GM06990 (cell line): ENCODE measurements at regions not wholly inside any gene's neighbourhood (a gene's known extent, or its start where the extent isn't known, plus 50 kb on each side); places are given as distances from the start of the nearest gene placed in this dataset.
A peak's percentile ranks its signal among the peaks of the same experiment; 100 is the strongest.

ENCODE experiments used
- DNase-seq: peaks from one replicate; pipeline ENCODE4 v3.0.0-alpha.2; 2011; ENCODE audit not compliant: insufficient read length; ENCODE audit errors: extremely low read depth
- H3K27me3 ChIP-seq: replicated peaks from 2 replicates; pipeline ENCODE4 v1.6.0; 2011; ENCODE audit warnings: low read length; ENCODE audit not compliant: control insufficient read depth, insufficient read depth
- H3K36me3 ChIP-seq: 2 replicates; pipeline ENCODE4 v1.5.1; 2011; ENCODE audit warnings: low read length; ENCODE audit not compliant: control insufficient read depth, insufficient read depth
- H3K4me3 ChIP-seq: replicated peaks from 2 replicates; pipeline ENCODE4 v1.5.1; 2011; ENCODE audit warnings: low read depth, mild to moderate bottlenecking, control low read depth, low read length
- TF ChIP-seq, protein P1 (sequence below): IDR thresholded peaks from 2 replicates; pipeline ENCODE4 v1.5.1; 2011; ENCODE audit warnings: low read length, control low read depth, mild to moderate bottlenecking, inconsistent platforms; ENCODE audit not compliant: insufficient read depth, poor library complexity, severe bottlenecking

DNA sequence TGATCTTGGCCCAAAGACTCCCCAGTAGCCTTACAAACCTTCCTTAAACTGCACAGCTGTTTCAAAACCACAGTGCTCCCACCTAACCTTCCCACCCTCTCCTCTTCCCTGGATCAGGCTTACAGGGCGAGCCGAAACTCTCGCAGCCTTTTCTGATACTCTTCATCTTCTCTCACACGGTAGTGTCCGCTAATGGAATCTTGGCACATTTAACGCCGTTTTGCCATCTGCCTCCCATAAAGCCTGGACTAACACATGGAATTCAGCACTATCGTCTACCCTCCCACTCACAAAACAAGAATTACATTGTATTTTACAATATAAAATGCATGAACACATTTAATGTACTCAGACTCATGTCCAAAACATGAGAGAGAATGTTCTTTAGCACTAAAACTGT lies 135.9 kb downstream of the RAP2A start:
- no peak for DNase-seq
- TF ChIP-seq, protein P1, sequence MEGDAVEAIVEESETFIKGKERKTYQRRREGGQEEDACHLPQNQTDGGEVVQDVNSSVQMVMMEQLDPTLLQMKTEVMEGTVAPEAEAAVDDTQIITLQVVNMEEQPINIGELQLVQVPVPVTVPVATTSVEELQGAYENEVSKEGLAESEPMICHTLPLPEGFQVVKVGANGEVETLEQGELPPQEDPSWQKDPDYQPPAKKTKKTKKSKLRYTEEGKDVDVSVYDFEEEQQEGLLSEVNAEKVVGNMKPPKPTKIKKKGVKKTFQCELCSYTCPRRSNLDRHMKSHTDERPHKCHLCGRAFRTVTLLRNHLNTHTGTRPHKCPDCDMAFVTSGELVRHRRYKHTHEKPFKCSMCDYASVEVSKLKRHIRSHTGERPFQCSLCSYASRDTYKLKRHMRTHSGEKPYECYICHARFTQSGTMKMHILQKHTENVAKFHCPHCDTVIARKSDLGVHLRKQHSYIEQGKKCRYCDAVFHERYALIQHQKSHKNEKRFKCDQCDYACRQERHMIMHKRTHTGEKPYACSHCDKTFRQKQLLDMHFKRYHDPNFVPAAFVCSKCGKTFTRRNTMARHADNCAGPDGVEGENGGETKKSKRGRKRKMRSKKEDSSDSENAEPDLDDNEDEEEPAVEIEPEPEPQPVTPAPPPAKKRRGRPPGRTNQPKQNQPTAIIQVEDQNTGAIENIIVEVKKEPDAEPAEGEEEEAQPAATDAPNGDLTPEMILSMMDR: no peak
- Histone ChIP-seq H3K36me3 (no peaks in the 10 kb centered on the region), H3K4me3 (no peak overlapping the region), H3K27me3 (no peaks in the 10 kb centered on the region)

DNA sequence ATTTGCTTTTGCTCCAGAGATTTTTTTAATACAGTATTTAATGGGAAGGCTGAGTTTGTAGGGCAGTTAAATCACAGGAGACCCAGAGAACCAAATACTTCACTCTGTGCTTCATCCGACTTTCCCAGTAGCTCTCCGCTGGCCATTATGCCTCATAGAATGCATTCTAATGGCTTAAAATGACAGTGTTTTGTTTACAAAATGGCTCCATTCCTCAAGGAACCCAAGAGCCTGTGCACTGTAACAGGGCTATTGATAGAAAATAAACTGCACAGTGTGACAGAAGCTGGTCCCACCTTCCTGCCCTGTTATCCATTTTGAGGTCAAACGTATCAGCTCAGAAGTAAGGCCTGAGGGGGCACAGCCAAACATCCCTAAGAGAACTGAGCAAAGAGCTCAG lies 136.5 kb downstream of the RAP2A start:
- no peak for DNase-seq
- no peaks in the 10 kb centered on the region for H3K27me3 ChIP-seq
- TF ChIP-seq, protein P1: no peak

DNA sequence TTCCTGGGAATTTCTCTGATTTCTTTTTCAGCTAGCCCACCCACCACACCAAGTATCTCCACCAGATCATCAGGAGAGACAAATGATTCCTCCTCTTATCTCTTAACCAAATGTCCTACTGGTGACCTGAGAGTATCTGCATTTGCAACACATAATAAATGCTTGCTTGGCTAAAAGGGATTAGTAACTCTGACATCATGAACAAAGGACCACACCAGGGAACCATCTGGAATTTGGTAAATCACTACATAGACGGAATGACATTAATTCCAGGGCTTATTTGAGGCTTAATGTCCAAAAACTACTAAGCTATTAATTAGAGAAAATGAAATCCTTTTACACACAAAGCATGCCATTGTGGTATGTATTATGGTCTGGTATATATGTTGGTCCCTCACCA lies 139.0 kb downstream of the RAP2A start:
- Histone ChIP-seq H3K4me3 (no peak overlapping the region), H3K36me3 (no peaks in the 10 kb centered on the region), H3K27me3 (no peaks in the 10 kb centered on the region)
- TF ChIP-seq, protein P1: no peak
- no peak for DNase-seq

More for the DNA sequence above, 136.5 kb downstream of the RAP2A start:
- Histone ChIP-seq H3K36me3 (no peaks in the 10 kb centered on the region), H3K4me3 (no peak overlapping the region)

DNA sequence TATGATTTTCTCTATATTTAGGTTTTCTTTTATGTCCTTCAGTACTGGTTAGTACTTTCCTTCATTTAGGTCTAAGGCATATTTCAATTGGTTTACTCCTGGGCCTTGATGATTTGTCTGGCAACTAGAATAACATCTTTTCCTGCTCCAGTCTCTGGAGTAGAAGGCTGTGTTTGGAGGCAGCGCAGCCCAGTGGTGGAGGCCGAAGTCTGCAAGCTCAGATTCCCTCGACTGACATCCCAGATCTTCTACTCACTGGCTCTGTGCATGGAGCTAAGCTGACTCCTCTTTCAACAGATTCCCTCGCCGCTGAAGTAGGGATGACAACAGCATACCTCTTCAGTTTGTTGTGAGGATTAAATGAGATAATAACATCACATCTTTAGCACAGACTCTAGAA lies 141.0 kb downstream of the RAP2A start:
- no peak overlapping the region for H3K4me3 ChIP-seq
- no peak for DNase-seq
- H3K27me3 ChIP-seq: no peaks in the 10 kb centered on the region
- TF ChIP-seq, protein P1: peak; percentile 81
- H3K36me3 ChIP-seq: no peaks in the 10 kb centered on the region

DNA sequence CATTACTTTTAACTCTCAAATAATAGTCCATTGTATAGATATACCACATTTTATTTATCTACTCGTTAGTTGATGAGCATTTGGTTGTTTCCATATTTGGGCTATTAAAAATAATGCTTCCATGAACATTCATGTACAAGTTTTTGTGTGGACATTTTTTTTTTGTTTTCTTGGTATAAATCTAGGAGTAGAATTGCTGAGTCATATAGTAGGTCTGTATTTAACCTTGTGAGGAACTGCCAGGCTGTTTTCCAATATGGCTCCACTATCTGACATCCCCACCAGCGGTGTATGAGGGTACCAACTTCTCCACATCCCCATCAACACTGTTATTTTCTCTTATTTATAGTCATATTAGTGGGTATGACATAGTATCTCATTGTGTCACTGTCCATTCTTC lies 143.1 kb downstream of the RAP2A start:
- TF ChIP-seq, protein P1: no peak
- no peaks in the 10 kb centered on the region for H3K27me3 ChIP-seq
- H3K36me3 ChIP-seq: no peaks in the 10 kb centered on the region

DNA sequence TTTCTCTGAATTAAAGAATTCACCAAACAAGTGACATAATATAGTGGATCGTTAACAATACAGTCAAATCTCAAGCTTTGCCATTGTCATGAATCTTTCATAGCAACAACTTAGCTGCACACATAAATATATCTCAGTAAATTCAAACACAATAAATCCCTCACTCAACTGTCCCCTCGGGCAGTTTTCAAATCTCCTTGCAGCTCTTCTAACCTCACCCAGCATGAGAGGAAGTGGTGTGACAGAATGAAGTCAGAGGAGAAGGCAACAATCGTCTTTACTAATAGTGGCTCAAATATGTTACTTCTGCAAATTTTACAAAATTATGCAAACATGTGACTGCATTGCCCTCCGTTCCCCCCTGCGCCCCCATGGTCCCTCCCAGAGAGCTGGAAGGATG lies 148.2 kb downstream of the RAP2A start:
- Histone ChIP-seq H3K36me3 (no peaks in the 10 kb centered on the region), H3K27me3 (no peaks in the 10 kb centered on the region), H3K4me3 (no peak overlapping the region)
- TF ChIP-seq, protein P1: no peak
- DNase-seq: no peak

More for the DNA sequence above, 143.1 kb downstream of the RAP2A start:
- no peak overlapping the region for H3K4me3 ChIP-seq
- DNase-seq: no peak
